ENCODE measurements at regions not wholly inside any gene's neighbourhood (a gene's known extent, or its start where the extent isn't known, plus 50 kb on each side); places are given as distances from the start of the nearest gene placed in this dataset.

- no peak for TF ChIP-seq HDGF (IDR thresholded peaks at IDR 0.05; ENCODE audit: borderline replicate concordance)
- no peak for TF ChIP-seq ZNF384 (IDR thresholded peaks at IDR 0.05)
- TF ChIP-seq NFRKB (IDR thresholded peaks at IDR 0.05), result no peak
- no peak for TF ChIP-seq BHLHE40 (IDR thresholded peaks at IDR 0.05; ENCODE audit: borderline replicate concordance)
- TF ChIP-seq CTBP1 (IDR thresholded peaks at IDR 0.05; ENCODE audit: borderline replicate concordance), result no peak
- TF ChIP-seq FOXA1 (IDR thresholded peaks at IDR 0.05), result no peak
- no peak for TF ChIP-seq TARDBP (IDR thresholded peaks at IDR 0.05)
- TF ChIP-seq FOXM1 (IDR thresholded peaks at IDR 0.05; ENCODE audit: borderline replicate concordance), result no peak
- TF ChIP-seq PKNOX1 (IDR thresholded peaks at IDR 0.05), result no peak
- no peak for TF ChIP-seq LEF1 (IDR thresholded peaks at IDR 0.05; ENCODE audit: borderline replicate concordance)
- TF ChIP-seq FOXK2 (IDR thresholded peaks at IDR 0.05), result no peak
- no peak for TF ChIP-seq ARNT (IDR thresholded peaks at IDR 0.05)
- TF ChIP-seq SUZ12 (IDR thresholded peaks at IDR 0.05), result no peak
Measured at GRCh38 chr15:89004726-89005030, 83.6 kb upstream of the ABHD2 start.
